Trophoblast cell (in vitro differentiated cells and primary cell): ENCODE measurements at regions not wholly inside any gene's neighbourhood (a gene's known extent, or its start where the extent isn't known, plus 50 kb on each side); places are given as distances from the start of the nearest gene placed in this dataset.

ENCODE experiments used
- DNase-seq, 2 donors: peaks; one replicate each; pipeline ENCODE4 v3.0.0-alpha.2; 2016
- H2AFZ ChIP-seq: 2 replicates; pipeline ENCODE4 v1.6.1; 2013; ENCODE audit warnings: low read length, moderate library complexity, mild to moderate bottlenecking; ENCODE audit not compliant: insufficient read depth, poor library complexity
- H2AK5ac ChIP-seq: 2 replicates; pipeline ENCODE4 v1.6.1; 2013; ENCODE audit warnings: mild to moderate bottlenecking, low read length
- H2BK120ac ChIP-seq: 2 replicates; pipeline ENCODE4 v1.6.1; 2013; ENCODE audit warnings: low read length, mild to moderate bottlenecking, moderate library complexity; ENCODE audit not compliant: insufficient read depth, poor library complexity
- H2BK12ac ChIP-seq: 2 replicates; pipeline ENCODE4 v1.6.1; 2013; ENCODE audit warnings: mild to moderate bottlenecking, low read length, moderate library complexity
- H2BK5ac ChIP-seq: 2 replicates; pipeline ENCODE4 v1.6.1; 2013; ENCODE audit warnings: low read length, low read depth, moderate library complexity, mild to moderate bottlenecking; ENCODE audit not compliant: poor library complexity
- H3K14ac ChIP-seq: 2 replicates; pipeline ENCODE4 v1.6.1; 2013; ENCODE audit warnings: mild to moderate bottlenecking, low read length
- H3K18ac ChIP-seq: 2 replicates; pipeline ENCODE4 v1.6.1; 2013; ENCODE audit warnings: mild to moderate bottlenecking, low read length
- H3K23ac ChIP-seq: 2 replicates; pipeline ENCODE4 v1.6.1; 2013; ENCODE audit warnings: low read length
- H3K27ac ChIP-seq: 2 replicates; pipeline ENCODE4 v1.5.1; 2013; ENCODE audit warnings: low read depth, mild to moderate bottlenecking, inconsistent platforms, low read length, moderate library complexity
- H3K27me3 ChIP-seq: 2 replicates; pipeline ENCODE4 v1.6.1; 2013; ENCODE audit warnings: inconsistent platforms, mild to moderate bottlenecking, low read length, moderate library complexity; ENCODE audit not compliant: insufficient read depth
- H3K36me3 ChIP-seq, 2 experiments: 1 replicate in 1 of 2; 2 replicates in 1 of 2; pipeline ENCODE4 v1.6.1; 2013; ENCODE audit warnings: low read length in 2 of 2, mild to moderate bottlenecking in 2 of 2, moderate library complexity in 1 of 2; ENCODE audit not compliant: insufficient read depth in 2 of 2, control insufficient read depth in 1 of 2
- H3K4ac ChIP-seq: 2 replicates; pipeline ENCODE4 v1.6.1; 2013; ENCODE audit warnings: low read depth, mild to moderate bottlenecking, low read length, moderate library complexity
- H3K4me1 ChIP-seq, 2 experiments: 1 replicate in 1 of 2; 2 replicates in 1 of 2; pipeline ENCODE4 v1.6.1; 2013; ENCODE audit warnings: low read length in 2 of 2, mild to moderate bottlenecking in 2 of 2, moderate library complexity in 1 of 2; ENCODE audit not compliant: insufficient read depth in 2 of 2, control insufficient read depth in 1 of 2
- H3K4me2 ChIP-seq: 2 replicates; pipeline ENCODE4 v1.6.1; 2013; ENCODE audit warnings: inconsistent platforms, mild to moderate bottlenecking, low read length, moderate library complexity
- H3K4me3 ChIP-seq: 2 replicates; pipeline ENCODE4 v1.5.1; 2013; ENCODE audit warnings: mild to moderate bottlenecking, low read depth, low read length, inconsistent platforms
- H3K79me1 ChIP-seq: one replicate; pipeline ENCODE4 v1.6.1; 2013; ENCODE audit warnings: low read length
- H3K79me2 ChIP-seq: 2 replicates; pipeline ENCODE4 v1.6.1; 2013; ENCODE audit warnings: low read length, mild to moderate bottlenecking; ENCODE audit not compliant: control insufficient read depth, insufficient read depth, poor library complexity
- H3K9ac ChIP-seq: 2 replicates; pipeline ENCODE4 v1.6.1; 2013; ENCODE audit warnings: mild to moderate bottlenecking, low read length
- H3K9me3 ChIP-seq: 2 replicates; pipeline ENCODE4 v1.6.1; 2013; ENCODE audit warnings: low read depth, mild to moderate bottlenecking, control low read depth, inconsistent platforms, low read length; ENCODE audit not compliant: insufficient read depth
- H4K12ac ChIP-seq: 2 replicates; pipeline ENCODE4 v1.6.1; 2013; ENCODE audit warnings: low read depth, mild to moderate bottlenecking, low read length, moderate library complexity
- H4K8ac ChIP-seq: 2 replicates; pipeline ENCODE4 v1.6.1; 2013; ENCODE audit warnings: low read depth, mild to moderate bottlenecking, low read length, moderate library complexity
- H4K91ac ChIP-seq: one replicate; pipeline ENCODE4 v1.6.1; 2013; ENCODE audit warnings: low read depth, mild to moderate bottlenecking, low read length, moderate library complexity
- WGBS: extraction: QIAGEN DNeasy Blood & Tissue Kit; methylation state at CpG from one replicate; pipeline ENCODE4 v1.1.7; 2013; ENCODE audit warnings: missing lambda C conversion rate; ENCODE audit not compliant: insufficient read length, insufficient coverage; ENCODE audit errors: extremely low coverage; 5-methylcytosine and 5-hydroxymethylcytosine counted together

DNA sequence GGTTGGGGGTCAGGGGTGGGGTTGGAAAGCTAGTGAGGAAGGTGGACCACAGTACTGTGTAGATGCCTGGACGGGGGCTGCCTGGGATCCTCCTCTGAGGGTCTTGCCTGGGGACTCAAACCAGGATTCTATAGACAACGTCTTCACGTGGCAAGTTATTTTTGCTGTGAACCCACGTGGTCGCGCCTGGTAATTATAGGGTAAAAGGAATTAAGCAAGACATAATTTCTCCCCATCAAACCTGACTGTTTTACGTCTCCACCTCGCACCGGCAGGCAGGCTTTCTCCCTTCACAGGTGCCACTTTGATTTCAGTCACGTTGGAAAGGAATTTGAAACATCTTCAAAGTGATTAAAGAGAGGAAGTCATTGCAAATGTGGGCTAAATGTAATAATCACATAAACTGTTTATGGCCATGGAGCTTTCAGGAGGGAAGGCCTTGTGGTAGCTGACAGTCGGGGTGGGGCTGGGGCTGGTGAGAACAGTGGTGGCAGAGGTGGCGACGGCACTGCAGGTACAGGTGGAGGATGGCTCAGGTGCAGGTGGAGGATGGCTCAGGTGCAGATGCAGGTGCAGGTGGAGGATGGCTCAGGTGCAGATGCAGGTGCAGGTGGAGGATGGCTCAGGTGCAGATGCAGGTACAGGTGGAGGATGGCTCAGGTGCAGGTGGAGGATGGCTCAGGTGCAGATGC is 197.1 kb upstream of the NLRP1 start:
- no peak overlapping the region for H3K4me3 ChIP-seq
- no peak overlapping the region for H2AK5ac ChIP-seq
- H3K36me3 ChIP-seq, result no peaks in the 10 kb centered on the region
- H3K4ac ChIP-seq, result no peak overlapping the region
- H3K9ac ChIP-seq, result no peak overlapping the region
- H2BK120ac ChIP-seq, result no peak overlapping the region
- no peak overlapping the region for H3K23ac ChIP-seq
- H3K79me2 ChIP-seq, result no peaks in the 10 kb centered on the region
- H3K4me2 ChIP-seq, result no peak overlapping the region
- H3K79me1 ChIP-seq, result no peaks in the 10 kb centered on the region
- H3K27ac ChIP-seq, result no peak overlapping the region
- H2BK12ac ChIP-seq, result no peak overlapping the region
- DNase-seq, result no peak
- H3K27me3 ChIP-seq, result no peaks in the 10 kb centered on the region
- no peaks in the 10 kb centered on the region for H3K4me1 ChIP-seq
- no peak overlapping the region for H4K91ac ChIP-seq
- peaks cover 2% of the 10 kb centered on the region for H3K9me3 ChIP-seq
- no peak overlapping the region for H4K8ac ChIP-seq
- H4K12ac ChIP-seq, result no peak overlapping the region
- H3K14ac ChIP-seq, result no peak overlapping the region
- H3K18ac ChIP-seq, result no peak overlapping the region
- H2BK5ac ChIP-seq, result no peak overlapping the region
- WGBS, result no CpG with 5 or more reads among the region's 13 CpGs
- no peak overlapping the region for H2AFZ ChIP-seq

DNA sequence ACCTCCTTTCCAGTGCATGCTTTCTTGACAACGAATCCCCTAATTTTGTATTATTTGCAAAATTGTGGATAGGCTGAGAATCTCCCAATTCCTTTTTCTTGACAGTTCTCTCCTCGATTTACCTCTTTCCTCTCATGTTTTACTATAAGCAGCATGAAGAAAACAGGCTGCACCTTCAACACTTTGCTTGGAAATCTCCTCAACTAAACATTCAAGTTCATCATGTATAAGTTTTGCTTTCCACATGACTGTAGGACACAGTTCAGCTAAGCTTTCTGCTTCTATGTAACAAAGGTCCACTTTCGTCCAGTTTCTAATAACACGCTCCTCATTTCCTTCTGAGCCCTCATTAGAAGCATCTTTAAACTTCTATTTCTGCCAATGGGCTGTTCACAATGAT is 199.0 kb upstream of the NLRP1 start:
- Histone ChIP-seq H3K9ac (no peak overlapping the region), H3K79me2 (no peaks in the 10 kb centered on the region), H3K79me1 (no peaks in the 10 kb centered on the region), H2AK5ac (no peak overlapping the region), H3K4me1 (no peaks in the 10 kb centered on the region), H3K14ac (no peak overlapping the region), H3K4me3 (no peak overlapping the region), H4K8ac (no peak overlapping the region), H2AFZ (no peak overlapping the region), H3K23ac (no peak overlapping the region), H3K27ac (no peak overlapping the region), H3K4me2 (no peak overlapping the region), H2BK120ac (no peak overlapping the region), H4K12ac (no peak overlapping the region), H3K18ac (no peak overlapping the region), H3K27me3 (no peaks in the 10 kb centered on the region), H3K9me3 (peaks cover 2% of the 10 kb centered on the region), H3K36me3 (no peaks in the 10 kb centered on the region), H3K4ac (no peak overlapping the region), H4K91ac (no peak overlapping the region), H2BK12ac (no peak overlapping the region), H2BK5ac (no peak overlapping the region)
- no peak for DNase-seq
- no CpG with 5 or more reads among the region's 4 CpGs for WGBS

DNA sequence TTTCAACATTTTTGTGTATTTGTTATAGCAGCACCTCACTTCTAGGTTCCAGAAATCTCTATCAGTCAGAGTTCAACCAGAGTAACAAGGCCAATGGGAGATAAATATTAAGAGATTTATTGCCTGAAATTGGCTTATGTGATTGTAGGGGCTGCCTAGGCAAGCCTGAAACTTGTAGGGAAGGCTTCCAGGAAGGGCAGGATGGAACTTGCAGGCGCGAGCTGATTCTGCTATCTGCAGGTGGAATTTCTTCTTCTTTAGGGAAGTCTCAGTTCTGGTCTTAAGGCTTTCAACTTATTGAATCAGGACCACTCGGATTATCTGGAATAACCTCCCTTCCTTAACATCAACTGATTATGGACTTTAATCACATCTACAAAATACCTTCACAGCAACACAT is 199.5 kb upstream of the NLRP1 start:
- Histone ChIP-seq H3K79me1 (no peaks in the 10 kb centered on the region), H4K91ac (no peak overlapping the region)
- no CpG with 5 or more reads among the region's 3 CpGs for WGBS

DNA sequence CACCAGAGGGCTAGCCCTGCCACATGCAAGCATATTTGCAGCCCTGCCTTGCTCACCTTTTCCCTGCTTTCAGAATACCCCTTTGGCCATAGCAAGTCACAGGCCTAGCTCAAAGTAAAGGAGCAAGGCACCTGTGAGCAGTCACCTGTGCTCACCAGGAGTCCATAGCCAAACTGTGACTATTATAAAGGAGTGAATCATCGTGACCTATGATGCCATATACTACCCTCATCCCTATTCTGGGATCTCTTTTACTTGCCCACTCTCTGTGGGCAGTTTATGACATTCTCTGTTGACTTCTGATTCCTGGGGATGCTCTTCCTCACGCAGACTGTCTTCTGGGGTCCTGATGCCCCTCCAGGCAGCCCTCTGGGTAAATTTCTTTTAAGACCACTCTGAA is 200.5 kb upstream of the NLRP1 start:
- DNase-seq, result peak; percentile 41 to 67
- H4K8ac ChIP-seq, result no peak overlapping the region
- H3K4ac ChIP-seq, result no peak overlapping the region
- no peak overlapping the region for H3K18ac ChIP-seq
- no peak overlapping the region for H3K4me2 ChIP-seq
- H3K4me1 ChIP-seq, result no peaks in the 10 kb centered on the region
- H2BK120ac ChIP-seq, result no peak overlapping the region
- H4K12ac ChIP-seq, result no peak overlapping the region
- H2BK5ac ChIP-seq, result no peak overlapping the region
- no peaks in the 10 kb centered on the region for H3K36me3 ChIP-seq
- H3K9me3 ChIP-seq, result no peaks in the 10 kb centered on the region
- H2AK5ac ChIP-seq, result no peak overlapping the region
- H3K27me3 ChIP-seq, result no peaks in the 10 kb centered on the region
- no peak overlapping the region for H3K27ac ChIP-seq
- H3K79me2 ChIP-seq, result no peaks in the 10 kb centered on the region
- WGBS, result no CpG with 5 or more reads among the region's 2 CpGs
- no peak overlapping the region for H3K9ac ChIP-seq
- no peaks in the 10 kb centered on the region for H3K79me1 ChIP-seq
- no peak overlapping the region for H3K23ac ChIP-seq
- no peak overlapping the region for H4K91ac ChIP-seq
- H2BK12ac ChIP-seq, result no peak overlapping the region
- no peak overlapping the region for H3K4me3 ChIP-seq
- no peak overlapping the region for H3K14ac ChIP-seq
- no peak overlapping the region for H2AFZ ChIP-seq

More for the DNA sequence above, 199.5 kb upstream of the NLRP1 start:
- Histone ChIP-seq H3K36me3 (no peaks in the 10 kb centered on the region), H3K27me3 (no peaks in the 10 kb centered on the region), H3K9me3 (peaks cover 2% of the 10 kb centered on the region), H2AK5ac (no peak overlapping the region), H3K4ac (no peak overlapping the region), H3K18ac (no peak overlapping the region), H3K4me2 (no peak overlapping the region), H3K9ac (no peak overlapping the region), H3K79me2 (no peaks in the 10 kb centered on the region), H3K4me3 (no peak overlapping the region), H4K12ac (no peak overlapping the region), H2BK120ac (no peak overlapping the region), H3K14ac (no peak overlapping the region), H3K27ac (no peak overlapping the region), H2AFZ (no peak overlapping the region), H2BK12ac (no peak overlapping the region), H4K8ac (no peak overlapping the region), H3K23ac (no peak overlapping the region), H3K4me1 (no peaks in the 10 kb centered on the region), H2BK5ac (no peak overlapping the region)
- no peak for DNase-seq
